ENCODE measurements at regions not wholly inside any gene's neighbourhood (a gene's known extent, or its start where the extent isn't known, plus 50 kb on each side); places are given as distances from the start of the nearest gene placed in this dataset.
"Not testable (repeated sequence)": the region's sequence is repeated elsewhere in the genome, so short reads cannot be mapped to it uniquely, and the experiment has no call there.

DNA sequence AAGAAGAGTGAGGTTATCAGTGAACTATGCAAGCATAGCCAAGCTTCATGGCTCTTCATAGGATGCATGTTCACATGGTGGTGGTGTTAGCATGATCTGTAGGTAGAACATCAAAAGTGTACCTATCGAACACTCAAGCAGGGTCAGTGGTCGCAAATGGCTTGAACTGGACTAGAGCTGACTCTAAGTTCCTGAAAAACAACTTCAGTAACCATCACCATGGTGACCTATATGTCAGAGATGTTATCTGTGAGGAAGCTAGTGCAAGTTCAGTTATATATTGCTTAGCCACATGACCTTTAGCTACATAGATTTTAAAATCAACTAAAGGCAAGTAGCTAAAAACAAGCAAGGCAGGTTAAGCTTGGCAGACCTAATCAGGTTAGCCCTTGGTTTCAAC is 163.1 kb upstream of the AGR3 start:
- intact Hi-C loops (cut with micrococcal nuclease), result loop anchor here (5.0 kb wide), 1 partner anchor 52 kb away; no protein-coding TSS in a partner anchor
- no peak for DNase-seq (ENCODE audit: unreplicated experiment)
- no peaks in the 10 kb centered on the region for H3K9me3 Mint-ChIP-seq (ENCODE audit: unreplicated experiment)
- H3K4me3 Mint-ChIP-seq (ENCODE audit: unreplicated experiment), result no peak overlapping the region
- H3K27ac Mint-ChIP-seq (ENCODE audit: low read depth, unreplicated experiment), result no peak overlapping the region
- peaks cover 6% of the 10 kb centered on the region for H3K36me3 Mint-ChIP-seq (ENCODE audit: insufficient read depth, unreplicated experiment)
- H3K4me1 Mint-ChIP-seq (ENCODE audit: insufficient read depth, unreplicated experiment), result peaks cover 27% of the 10 kb centered on the region
- BruUV-seq (replicated peaks), result no TSS peak
- TF ChIP-seq, protein P1, sequence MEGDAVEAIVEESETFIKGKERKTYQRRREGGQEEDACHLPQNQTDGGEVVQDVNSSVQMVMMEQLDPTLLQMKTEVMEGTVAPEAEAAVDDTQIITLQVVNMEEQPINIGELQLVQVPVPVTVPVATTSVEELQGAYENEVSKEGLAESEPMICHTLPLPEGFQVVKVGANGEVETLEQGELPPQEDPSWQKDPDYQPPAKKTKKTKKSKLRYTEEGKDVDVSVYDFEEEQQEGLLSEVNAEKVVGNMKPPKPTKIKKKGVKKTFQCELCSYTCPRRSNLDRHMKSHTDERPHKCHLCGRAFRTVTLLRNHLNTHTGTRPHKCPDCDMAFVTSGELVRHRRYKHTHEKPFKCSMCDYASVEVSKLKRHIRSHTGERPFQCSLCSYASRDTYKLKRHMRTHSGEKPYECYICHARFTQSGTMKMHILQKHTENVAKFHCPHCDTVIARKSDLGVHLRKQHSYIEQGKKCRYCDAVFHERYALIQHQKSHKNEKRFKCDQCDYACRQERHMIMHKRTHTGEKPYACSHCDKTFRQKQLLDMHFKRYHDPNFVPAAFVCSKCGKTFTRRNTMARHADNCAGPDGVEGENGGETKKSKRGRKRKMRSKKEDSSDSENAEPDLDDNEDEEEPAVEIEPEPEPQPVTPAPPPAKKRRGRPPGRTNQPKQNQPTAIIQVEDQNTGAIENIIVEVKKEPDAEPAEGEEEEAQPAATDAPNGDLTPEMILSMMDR (IDR thresholded peaks at IDR 0.05; ENCODE audit: unreplicated experiment), result no peak
- POLR2A ChIA-PET, result interaction anchor here (1.3 kb wide), 1 partner anchor 32 kb away, joined by 3 read pairs; no protein-coding TSS in a partner anchor
- CTCF ChIA-PET, result interaction anchor here (0.5 to 1.5 kb wide), 3 partner anchors 12 to 706 kb away, joined by 3 to 6 read pairs (median 3); no protein-coding TSS in a partner anchor
- H3K27me3 Mint-ChIP-seq (ENCODE audit: insufficient read depth, unreplicated experiment), result no peaks in the 10 kb centered on the region

DNA sequence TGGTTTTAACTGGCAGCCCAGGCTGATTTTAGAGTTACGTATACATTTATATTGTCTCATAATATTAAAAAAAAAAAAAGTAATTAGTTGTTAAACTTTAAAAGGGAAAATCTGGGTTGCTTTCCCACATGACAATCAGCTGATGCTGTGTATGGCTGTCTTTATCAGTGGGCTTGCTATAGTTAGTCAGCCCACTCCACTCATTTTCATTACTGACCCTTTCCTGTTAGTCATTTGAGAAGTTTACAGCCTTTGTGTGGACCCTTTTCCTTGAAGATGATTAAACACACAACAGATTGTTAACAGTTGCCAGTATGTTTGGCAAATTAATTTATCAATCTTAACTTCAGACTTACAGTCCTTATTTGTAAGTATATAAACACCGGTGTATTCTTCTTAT is 164.5 kb upstream of the AGR3 start:
- no peaks in the 10 kb centered on the region for H3K9me3 Mint-ChIP-seq (ENCODE audit: unreplicated experiment)

DNA sequence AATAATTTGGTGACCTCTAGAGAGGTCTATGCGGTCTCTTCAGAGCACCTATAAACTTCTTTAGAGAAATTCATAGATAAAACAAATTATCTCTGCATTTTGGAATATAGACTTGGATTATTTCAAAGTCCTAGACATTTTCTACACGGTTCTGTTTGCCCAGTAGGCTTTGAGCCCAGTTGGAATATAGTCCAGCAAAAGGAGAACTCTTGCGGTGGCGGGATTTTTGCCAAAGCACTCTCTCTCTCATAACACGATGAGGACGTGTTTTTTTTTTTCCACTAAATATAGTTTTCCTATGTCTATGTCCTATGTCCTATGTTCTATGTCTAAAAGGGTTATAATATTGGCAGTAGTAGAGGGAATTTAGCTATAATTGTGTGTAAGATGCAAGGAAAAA is 164.9 kb upstream of the AGR3 start:
- intact Hi-C loops (cut with micrococcal nuclease), result no loop called here
- Mint-ChIP-seq H3K4me3 (ENCODE audit: unreplicated experiment) (no peak overlapping the region), H3K27me3 (ENCODE audit: insufficient read depth, unreplicated experiment) (no peaks in the 10 kb centered on the region), H3K36me3 (ENCODE audit: insufficient read depth, unreplicated experiment) (peaks cover 6% of the 10 kb centered on the region), H3K4me1 (ENCODE audit: insufficient read depth, unreplicated experiment) (peaks cover 17% of the 10 kb centered on the region), H3K27ac (ENCODE audit: low read depth, unreplicated experiment) (no peak overlapping the region), H3K9me3 (ENCODE audit: unreplicated experiment) (no peaks in the 10 kb centered on the region)
- ChIA-PET CTCF (interaction anchor here (0.6 to 1.4 kb wide), 3 partner anchors 16 to 109 kb away, joined by 3 to 4 read pairs (median 4); no protein-coding TSS in a partner anchor), POLR2A (interaction anchor here (0.6 kb wide), 2 partner anchors 10 to 255 kb away, joined by 3 read pairs; no protein-coding TSS in a partner anchor)
- no TSS peak for BruUV-seq (replicated peaks)
- TF ChIP-seq, protein P1 (IDR thresholded peaks at IDR 0.05; ENCODE audit: unreplicated experiment), result no peak
- DNase-seq (ENCODE audit: unreplicated experiment), result no peak

More for the DNA sequence above, 164.5 kb upstream of the AGR3 start:
- Mint-ChIP-seq H3K4me3 (ENCODE audit: unreplicated experiment) (no peak overlapping the region), H3K27me3 (ENCODE audit: insufficient read depth, unreplicated experiment) (no peaks in the 10 kb centered on the region), H3K4me1 (ENCODE audit: insufficient read depth, unreplicated experiment) (peaks cover 21% of the 10 kb centered on the region), H3K36me3 (ENCODE audit: insufficient read depth, unreplicated experiment) (peaks cover 6% of the 10 kb centered on the region), H3K27ac (ENCODE audit: low read depth, unreplicated experiment) (no peak overlapping the region)
- no TSS peak for BruUV-seq (replicated peaks)
- ChIA-PET CTCF (interaction anchor here (1.5 kb wide), 1 partner anchor 14 kb away, joined by 6 read pairs; no protein-coding TSS in a partner anchor), POLR2A (interaction anchor here (0.6 to 0.7 kb wide), 2 partner anchors 250 to 255 kb away, joined by 3 read pairs; no protein-coding TSS in a partner anchor)
- intact Hi-C loops (cut with micrococcal nuclease), result no loop called here
- TF ChIP-seq, protein P1 (IDR thresholded peaks at IDR 0.05; ENCODE audit: unreplicated experiment), result no peak
- no peak for DNase-seq (ENCODE audit: unreplicated experiment)

DNA sequence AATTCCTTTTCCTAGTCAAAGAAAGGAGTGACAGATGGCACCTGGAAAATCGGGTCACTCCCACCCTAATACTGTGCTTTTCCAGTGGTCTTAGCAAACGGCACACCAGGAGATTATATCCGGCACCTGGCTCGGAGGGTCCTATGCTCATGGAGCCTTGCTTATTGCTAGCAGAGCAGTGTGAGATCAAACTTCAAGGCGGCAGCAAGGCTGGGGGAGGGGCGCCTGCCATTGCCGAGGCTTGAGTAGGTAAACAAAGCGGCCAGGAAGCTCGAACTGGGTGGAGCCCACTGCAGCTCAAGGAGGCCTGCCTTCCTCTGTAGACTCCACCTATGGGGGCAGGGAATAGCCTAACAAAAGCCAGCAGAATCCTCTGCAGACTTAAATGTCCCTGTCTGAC is 171.4 kb upstream of the AGR3 start:
- H3K9me3 Mint-ChIP-seq (ENCODE audit: unreplicated experiment); intact Hi-C loops (cut with micrococcal nuclease); BruUV-seq (replicated peaks); DNase-seq (ENCODE audit: unreplicated experiment); H3K27me3 Mint-ChIP-seq (ENCODE audit: insufficient read depth, unreplicated experiment); H3K36me3 Mint-ChIP-seq (ENCODE audit: insufficient read depth, unreplicated experiment); H3K27ac Mint-ChIP-seq (ENCODE audit: low read depth, unreplicated experiment); H3K4me3 Mint-ChIP-seq (ENCODE audit: unreplicated experiment); H3K4me1 Mint-ChIP-seq (ENCODE audit: insufficient read depth, unreplicated experiment); POLR2A ChIA-PET: not testable (repeated sequence)
- CTCF ChIA-PET, result interaction anchor here (1.0 kb wide), 1 partner anchor 70 kb away, joined by 3 read pairs; no protein-coding TSS in a partner anchor
